Tibial nerve (tissue), 3 donors: ENCODE measurements at regions not wholly inside any gene's neighbourhood (a gene's known extent, or its start where the extent isn't known, plus 50 kb on each side); places are given as distances from the start of the nearest gene placed in this dataset.

ENCODE experiments used
- POLR2A ChIP-seq, 2 donors: fragments of 450-650 bp; IDR thresholded peaks; one replicate each; pipeline ENCODE4 v1.6.1; 2017; ENCODE audit warnings: antibody characterized with exemption in 2 of 2, mild to moderate bottlenecking in 2 of 2, moderate library complexity in 2 of 2
- TF ChIP-seq, protein P1 (sequence below), 5 experiments: fragments of 200-600 bp in 3 of 5; fragments of 450-650 bp in 2 of 5; sonication (generic) in 3 of 5; IDR thresholded peaks; one replicate each; pipeline ENCODE4 v1.5.1; 2016 to 2019; ENCODE audit warnings: antibody characterized with exemption in 5 of 5, mild to moderate bottlenecking in 3 of 5, moderate library complexity in 2 of 5

DNA sequence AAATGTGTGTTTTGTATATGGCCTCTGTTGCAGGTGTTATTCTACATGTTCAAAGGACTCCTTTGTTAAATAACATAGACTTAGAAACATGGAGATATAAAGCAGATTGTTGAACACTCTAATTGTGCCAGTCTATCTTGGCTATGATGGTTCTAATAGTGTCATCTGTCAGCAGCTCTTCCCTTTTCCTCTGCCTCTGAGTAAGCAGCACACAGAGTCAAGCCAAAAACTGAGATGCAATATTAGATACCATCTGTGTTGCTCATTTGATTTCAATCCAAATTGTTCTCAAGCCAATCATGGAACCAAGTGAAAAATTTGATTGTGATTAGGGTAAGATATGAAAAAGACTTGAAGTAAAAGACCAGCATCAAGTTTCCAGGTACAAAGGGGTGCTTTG is 871.1 kb upstream of the MGAT4C start:
- no peak for TF ChIP-seq POLR2A (IDR thresholded peaks at IDR 0.05)
- TF ChIP-seq, protein P1, sequence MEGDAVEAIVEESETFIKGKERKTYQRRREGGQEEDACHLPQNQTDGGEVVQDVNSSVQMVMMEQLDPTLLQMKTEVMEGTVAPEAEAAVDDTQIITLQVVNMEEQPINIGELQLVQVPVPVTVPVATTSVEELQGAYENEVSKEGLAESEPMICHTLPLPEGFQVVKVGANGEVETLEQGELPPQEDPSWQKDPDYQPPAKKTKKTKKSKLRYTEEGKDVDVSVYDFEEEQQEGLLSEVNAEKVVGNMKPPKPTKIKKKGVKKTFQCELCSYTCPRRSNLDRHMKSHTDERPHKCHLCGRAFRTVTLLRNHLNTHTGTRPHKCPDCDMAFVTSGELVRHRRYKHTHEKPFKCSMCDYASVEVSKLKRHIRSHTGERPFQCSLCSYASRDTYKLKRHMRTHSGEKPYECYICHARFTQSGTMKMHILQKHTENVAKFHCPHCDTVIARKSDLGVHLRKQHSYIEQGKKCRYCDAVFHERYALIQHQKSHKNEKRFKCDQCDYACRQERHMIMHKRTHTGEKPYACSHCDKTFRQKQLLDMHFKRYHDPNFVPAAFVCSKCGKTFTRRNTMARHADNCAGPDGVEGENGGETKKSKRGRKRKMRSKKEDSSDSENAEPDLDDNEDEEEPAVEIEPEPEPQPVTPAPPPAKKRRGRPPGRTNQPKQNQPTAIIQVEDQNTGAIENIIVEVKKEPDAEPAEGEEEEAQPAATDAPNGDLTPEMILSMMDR (IDR thresholded peaks at IDR 0.05): no peak
